ENCODE measurements at regions not wholly inside any gene's neighbourhood (a gene's known extent, or its start where the extent isn't known, plus 50 kb on each side); places are given as distances from the start of the nearest gene placed in this dataset.

- no peak for TF ChIP-seq CTCF (IDR thresholded peaks at IDR 0.05 in 4 of 5, conservative IDR thresholded peaks at IDR 0.05 in 1 of 5)
- no peak for TF ChIP-seq POLR2A (IDR thresholded peaks at IDR 0.05)
Observed at GRCh38 chr12:68557011-68557730, 53.5 kb upstream of the RAP1B start.
